Hepatocyte (in vitro differentiated cells): ENCODE measurements at regions not wholly inside any gene's neighbourhood (a gene's known extent, or its start where the extent isn't known, plus 50 kb on each side); places are given as distances from the start of the nearest gene placed in this dataset.

Experiments used
- CTCF ChIP-seq: fragments of 200-600 bp; sonication (generic); IDR thresholded peaks from 2 replicates; pipeline ENCODE4 v1.5.1; 2016; ENCODE audit warnings: antibody characterized with exemption, mild to moderate bottlenecking; ENCODE audit not compliant: poor library complexity
- EZH2phosphoT487 ChIP-seq: fragments of 200-600 bp; sonication (generic); IDR thresholded peaks from one replicate; pipeline ENCODE4 v1.6.1; 2018; ENCODE audit warnings: antibody characterized with exemption, mild to moderate bottlenecking, low read depth, moderate library complexity; ENCODE audit not compliant: unreplicated experiment, severe bottlenecking

DNA sequence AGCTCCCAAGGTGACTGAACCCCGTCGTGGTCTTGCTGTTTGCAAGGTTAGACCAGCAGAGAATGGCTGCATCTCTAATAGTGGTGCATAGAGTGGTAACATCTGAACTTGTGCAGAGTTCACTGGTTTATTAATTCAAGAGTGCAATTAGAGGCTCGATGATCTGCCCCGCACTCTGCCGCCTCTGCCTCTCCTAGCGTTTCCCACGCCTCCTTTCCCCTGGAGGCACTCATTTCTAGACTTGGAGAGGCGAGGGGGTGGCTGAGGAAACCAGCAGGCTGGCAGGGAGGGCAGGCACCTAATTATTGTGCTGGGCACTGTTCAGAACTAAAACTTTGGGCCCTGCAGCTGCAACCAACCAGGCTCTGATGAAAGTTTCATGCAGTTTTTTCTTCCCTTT is 363.5 kb upstream of the EEF2KMT start:
- TF ChIP-seq CTCF (no peak), EZH2phosphoT487 (no peak)
